Heart left ventricle (tissue), 16 donors: ENCODE measurements at regions not wholly inside any gene's neighbourhood (a gene's known extent, or its start where the extent isn't known, plus 50 kb on each side); places are given as distances from the start of the nearest gene placed in this dataset.

ENCODE experiments used
- ATAC-seq, 4 donors: fragments of 200-7000 bp; cut with Tn5 transposase; one replicate each; pipeline ENCODE4 v1.9.1; 2020 to 2022; ENCODE audit warnings: moderate library complexity in 4 of 4, mild to moderate bottlenecking in 3 of 4, moderate number of reproducible peaks in 1 of 4
- DNase-seq, 5 donors: peaks; one replicate each; pipeline ENCODE4 v3.0.0-alpha.2; 2020
- H3K27ac ChIP-seq, 12 donors: fragments of 200-600 bp; sonication (generic) in 4 of 12; one replicate each; pipeline versions ENCODE4 v1.5.0 to v1.8.0; 2016 to 2022; ENCODE audit warnings: mild to moderate bottlenecking in 2 of 12
- H3K27me3 ChIP-seq, 9 donors: fragments of 200-600 bp; sonication (generic) in 2 of 9; one replicate each; pipeline versions ENCODE4 v1.5.1 to v1.8.0; 2016 to 2022; ENCODE audit warnings: mild to moderate bottlenecking in 3 of 9
- H3K36me3 ChIP-seq, 9 donors: fragments of 200-600 bp; sonication (generic) in 2 of 9; one replicate each; pipeline versions ENCODE4 v1.5.0 to v1.8.0; 2018 to 2022; ENCODE audit warnings: mild to moderate bottlenecking in 2 of 9
- H3K4me1 ChIP-seq, 12 donors: fragments of 200-600 bp; sonication (generic) in 4 of 12; one replicate each; pipeline versions ENCODE4 v1.5.0 to v1.8.0; 2016 to 2022; ENCODE audit warnings: mild to moderate bottlenecking in 3 of 12
- H3K4me3 ChIP-seq, 12 donors: fragments of 200-600 bp; sonication (generic) in 4 of 12; one replicate each; pipeline versions ENCODE4 v1.5.0 to v1.8.0; 2017 to 2022; ENCODE audit warnings: mild to moderate bottlenecking in 9 of 12, moderate library complexity in 4 of 12
- H3K9me3 ChIP-seq, 12 donors: fragments of 200-600 bp; sonication (generic) in 4 of 12; one replicate each; pipeline versions ENCODE4 v1.5.0 to v1.8.0; 2016 to 2022; ENCODE audit warnings: mild to moderate bottlenecking in 1 of 12
- CTCF ChIP-seq, 12 donors: fragments of 200-600 bp; sonication (generic) in 4 of 12; IDR thresholded peaks; one replicate each; pipeline versions ENCODE4 v1.5.0 to v1.8.0; 2018 to 2022; ENCODE audit warnings: antibody characterized with exemption in 12 of 12, mild to moderate bottlenecking in 5 of 12
- POLR2A ChIP-seq, 2 donors: fragments of 450-650 bp; IDR thresholded peaks; one replicate each; pipeline ENCODE4 v1.6.1; 2017; ENCODE audit warnings: antibody characterized with exemption in 2 of 2, mild to moderate bottlenecking in 2 of 2, moderate library complexity in 2 of 2
- WGBS, 4 donors: extraction: QIAGEN DNeasy Blood & Tissue Kit in 2 of 4; methylation state at CpG; one replicate each; pipeline versions ENCODE4 v1.1.5 to v1.1.7; 2013 to 2018; 5-methylcytosine and 5-hydroxymethylcytosine counted together
- intact Hi-C, 10 donors: fragments of 100-400 bp; cut with DNase I; formaldehyde crosslinking; loops; one replicate each; pipeline versions ENCODE4 v1.11.1 to v1.14.2; 2022
- donor health status: ischemic (EF 13 %, LVEDD 7.1; RV severe dilation, severe dysfunction).
- donor health status: healthy with polysubstance abuse.
- donor health status: DM: no; HTN: yes; CAD: no.
- donor health status: DM: no; HTN: no; CAD: no.
- donor health status: ischemic (EF 25% LVEDD 6.9; RV normal size, moderate dysfunction).
- donor health status: ischemic (EF 25% LVEDD 5.7; RV mildly dilated, moderate dysfunction).
- donor health status: healthy.
- donor health status: DM: yes; HTN: yes; CAD: no.
- donor health status: ischemic (EF 35%, LVEDD 5.7; RV mildly dilated, moderate dysfunction).
- donor health status: nonischemic (EF 11% LVEDD 7.7; RV severe dilation, severe dysfunction).
- donor health status: DM: yes; HTN: yes; CAD: no.
- donor health status: PGD.
- donor health status: ischemic (EF 29% LVEDD 5.4; RV normal size, mild dysfunction).
- donor health status: nonischemic (EF 23%, LVEDD 6.1; RV moderate dilation, normal function).

- ATAC-seq = no peak
- Histone ChIP-seq H3K9me3 (no peaks in the 10 kb centered on the region), H3K4me3 (no peak overlapping the region), H3K36me3 (no peaks in the 10 kb centered on the region), H3K4me1 (no peaks in the 10 kb centered on the region), H3K27me3 (no peaks in the 10 kb centered on the region), H3K27ac (no peak overlapping the region)
- TF ChIP-seq POLR2A (IDR thresholded peaks at IDR 0.05) (no peak), CTCF (IDR thresholded peaks at IDR 0.05) (no peak)
- no peak for DNase-seq
- intact Hi-C loops = no loop called here
- WGBS, 4 donors = 95 to 97% (median 96%) methylated on average over 9 of the region's 9 CpGs
These were observed 146.9 kb upstream of the MYLIP start for GRCh38 chr6:15981956-15982355.

- Histone ChIP-seq H3K36me3 (no peaks in the 10 kb centered on the region), H3K9me3 (no peaks in the 10 kb centered on the region), H3K27ac (no peak overlapping the region), H3K4me1 (no peaks in the 10 kb centered on the region), H3K27me3 (no peaks in the 10 kb centered on the region), H3K4me3 (no peak overlapping the region)
- no peak for TF ChIP-seq POLR2A (IDR thresholded peaks at IDR 0.05)
- TF ChIP-seq CTCF (IDR thresholded peaks at IDR 0.05) = no peak
- intact Hi-C loops = no loop called here
- ATAC-seq (no peak), DNase-seq (no peak)
- 85 to 92% (median 88%) methylated on average over 4 of the region's 4 CpGs for WGBS, 4 donors
These were observed 148.1 kb upstream of the MYLIP start for GRCh38 chr6:15980801-15981200.

GRCh38 chr6:15978426-15978825 is 150.5 kb upstream of the MYLIP start:
- H3K36me3 ChIP-seq = no peaks in the 10 kb centered on the region
- no peaks in the 10 kb centered on the region for H3K4me1 ChIP-seq
- no peak overlapping the region for H3K4me3 ChIP-seq
- H3K9me3 ChIP-seq = peaks cover 0 to 12% (median 2%) of the 10 kb centered on the region in 12 donors
- no peak overlapping the region for H3K27ac ChIP-seq
- no peak for DNase-seq
- no peaks in the 10 kb centered on the region for H3K27me3 ChIP-seq
- TF ChIP-seq POLR2A (IDR thresholded peaks at IDR 0.05) (no peak), CTCF (IDR thresholded peaks at IDR 0.05) (no peak)
- no peak for ATAC-seq
- intact Hi-C loops = no loop called here

- intact Hi-C loops = no loop called here
- H3K4me1 ChIP-seq = no peaks in the 10 kb centered on the region
- peaks cover 0 to 15% (median 3%) of the 10 kb centered on the region in 12 donors for H3K9me3 ChIP-seq
- TF ChIP-seq POLR2A (IDR thresholded peaks at IDR 0.05) = no peak
- no peak for TF ChIP-seq CTCF (IDR thresholded peaks at IDR 0.05)
- 83 to 98% (median 94%) methylated on average over 2 of the region's 2 CpGs for WGBS, 4 donors
- no peaks in the 10 kb centered on the region for H3K27me3 ChIP-seq
- ATAC-seq (no peak), DNase-seq (no peak)
- H3K27ac ChIP-seq = no peak overlapping the region
- no peaks in the 10 kb centered on the region for H3K36me3 ChIP-seq
- no peak overlapping the region for H3K4me3 ChIP-seq
These were observed 151.8 kb upstream of the MYLIP start for GRCh38 chr6:15977050-15977449.
